SK-N-SH (cell line): ENCODE measurements at regions not wholly inside any gene's neighbourhood (a gene's known extent, or its start where the extent isn't known, plus 50 kb on each side); places are given as distances from the start of the nearest gene placed in this dataset.

Experiments
- CTCF ChIA-PET: fragments of 300-600, 350-600 bp; formaldehyde crosslinking; extraction: SDS; loops from one replicate; lab custom pipeline; 2021; lab: Yijun Ruan, JAX
- POLR2A ChIA-PET: fragments of 350-600 bp; sonication (Branson Sonifier 250); formaldehyde crosslinking; extraction: SDS; loops from one replicate; lab custom pipeline; 2020; ENCODE audit warnings: antibody characterized with exemption, inconsistent platforms; lab: Yijun Ruan, JAX
- DNase-seq: peaks from one replicate; pipeline ENCODE4 v3.0.0; 2012
- H2AFZ ChIP-seq: fragments of 200-600 bp; sonication (generic); 2 replicates; pipeline ENCODE4 v1.8.1; 2016; ENCODE audit warnings: antibody characterized with exemption, mild to moderate bottlenecking, low read depth
- H3F3A ChIP-seq: fragments of 200-600 bp; sonication (generic); replicated peaks from 2 replicates; pipeline ENCODE3; 2016; ENCODE audit warnings: antibody characterized with exemption, mild to moderate bottlenecking; ENCODE audit not compliant: insufficient read depth
- H3K27ac ChIP-seq, 2 experiments: fragments of 200-500 bp in 1 of 2; fragments of 200-600 bp in 1 of 2; sonication (Bioruptor generic) in 1 of 2; sonication (generic), shearing (Covaris generic) in 1 of 2; 2 replicates each; pipeline versions ENCODE4 v1.5.1 to v1.6.1; 2014 to 2016; ENCODE audit warnings: low read depth in 2 of 2, inconsistent platforms in 1 of 2, low read length in 1 of 2, mild to moderate bottlenecking in 1 of 2, mixed read lengths in 1 of 2
- H3K27me3 ChIP-seq: fragments of 200-600 bp; sonication (generic), shearing (Covaris generic); 2 replicates; pipeline ENCODE4 v1.6.1; 2016; ENCODE audit warnings: mixed run types; ENCODE audit not compliant: insufficient read depth
- H3K36me3 ChIP-seq, 2 experiments: fragments of 200-500 bp in 1 of 2; fragments of 200-600 bp in 1 of 2; sonication (Bioruptor generic) in 1 of 2; sonication (generic) in 1 of 2; replicated peaks in 1 of 2; 2 replicates each; pipeline versions ENCODE3 to v1.5.1; 2014 to 2016; ENCODE audit warnings: low read length in 1 of 2, mild to moderate bottlenecking in 1 of 2; ENCODE audit not compliant: insufficient read depth in 2 of 2, control insufficient read depth in 1 of 2
- H3K4me1 ChIP-seq, 2 experiments: fragments of 200-500 bp in 1 of 2; fragments of 200-600 bp in 1 of 2; sonication (Bioruptor generic) in 1 of 2; sonication (generic), shearing (Covaris generic) in 1 of 2; 2 replicates each; pipeline versions ENCODE4 v1.5.1 to v1.6.1; 2014 to 2016; ENCODE audit warnings: low read depth in 1 of 2, low read length in 1 of 2, mixed run types in 1 of 2; ENCODE audit not compliant: insufficient read depth in 2 of 2, control insufficient read depth in 1 of 2
- H3K4me2 ChIP-seq: fragments of 200-600 bp; sonication (generic), shearing (Covaris generic); 2 replicates; pipeline ENCODE4 v1.6.1; 2017; ENCODE audit warnings: mixed run types
- H3K4me3 ChIP-seq, 2 experiments: fragments of 200-500 bp in 1 of 2; fragments of 200-600 bp in 1 of 2; sonication (Bioruptor generic) in 1 of 2; sonication (generic), shearing (Covaris generic) in 1 of 2; 2 replicates each; pipeline versions ENCODE4 v1.5.1 to v1.8.1; 2014 to 2016; ENCODE audit warnings: low read depth in 2 of 2, inconsistent platforms in 1 of 2, low read length in 1 of 2, mild to moderate bottlenecking in 1 of 2, mixed read lengths in 1 of 2, moderate library complexity in 1 of 2
- H3K79me2 ChIP-seq: fragments of 200-600 bp; sonication (generic); 2 replicates; pipeline ENCODE4 v1.8.1; 2017; ENCODE audit warnings: mild to moderate bottlenecking; ENCODE audit not compliant: insufficient read depth
- H3K9ac ChIP-seq: fragments of 200-600 bp; sonication (generic); 2 replicates; pipeline ENCODE4 v1.6.1; 2017; ENCODE audit warnings: mixed run types
- H3K9me2 ChIP-seq: fragments of 200-600 bp; sonication (generic); 2 replicates; pipeline ENCODE4 v1.6.1; 2017; ENCODE audit warnings: mixed run types
- H3K9me3 ChIP-seq: fragments of 200-600 bp; sonication (generic); 2 replicates; pipeline ENCODE4 v1.6.1; 2017; ENCODE audit warnings: mixed run types, mild to moderate bottlenecking, moderate library complexity
- H4K20me1 ChIP-seq: fragments of 200-600 bp; sonication (generic); 2 replicates; pipeline ENCODE4 v1.6.1; 2017; ENCODE audit warnings: mild to moderate bottlenecking, mixed run types; ENCODE audit not compliant: insufficient read depth
- CHD2 ChIP-seq: fragments of 150-350 bp; IDR thresholded peaks from 2 replicates; pipeline ENCODE4 v1.6.1; 2018; ENCODE audit warnings: low read length; ENCODE audit not compliant: partially characterized antibody
- EP300 ChIP-seq, 2 experiments: IDR thresholded peaks; 2 replicates each; pipeline versions ENCODE4 v1.4.0 to v1.6.1; 2012; ENCODE audit warnings: borderline replicate concordance in 1 of 2, low read depth in 1 of 2, low read length in 1 of 2
- FOSL2 ChIP-seq: IDR thresholded peaks from 2 replicates; pipeline ENCODE4 v1.4.0; 2012; ENCODE audit warnings: low read depth, mild to moderate bottlenecking, moderate library complexity, borderline replicate concordance
- GABPA ChIP-seq: IDR thresholded peaks from 2 replicates; pipeline ENCODE4 v1.4.0; 2012; ENCODE audit warnings: low read depth, mild to moderate bottlenecking
- GATA2 ChIP-seq: sonication (generic); formaldehyde crosslinking; IDR thresholded peaks from 2 replicates; pipeline ENCODE4 v1.5.0; 2020; ENCODE audit warnings: mild to moderate bottlenecking, missing genetic modification reagents
- IRF3 ChIP-seq: fragments of 150-350 bp; IDR thresholded peaks from 2 replicates; pipeline ENCODE4 v1.6.1; 2016; ENCODE audit warnings: mild to moderate bottlenecking, low read depth, low read length
- JUND ChIP-seq: IDR thresholded peaks from 2 replicates; pipeline ENCODE4 v1.4.0; 2012
- MAX ChIP-seq: IDR thresholded peaks from 2 replicates; pipeline ENCODE4 v1.4.0; 2012; ENCODE audit warnings: low read depth
- MXI1 ChIP-seq: IDR thresholded peaks from 2 replicates; pipeline ENCODE4 v1.6.1; 2012; ENCODE audit warnings: mild to moderate bottlenecking, low read depth, low read length, improper control_type of control experiment
- NFIC ChIP-seq: IDR thresholded peaks from 2 replicates; pipeline ENCODE4 v1.4.0; 2012; ENCODE audit warnings: borderline replicate concordance
- PBX3 ChIP-seq: IDR thresholded peaks from 2 replicates; pipeline ENCODE4; 2012
- RAD21 ChIP-seq: IDR thresholded peaks from 2 replicates; pipeline ENCODE4 v1.6.1; 2012; ENCODE audit warnings: mild to moderate bottlenecking, low read length
- RFX5 ChIP-seq: IDR thresholded peaks from 2 replicates; pipeline ENCODE4 v1.6.1; 2012; ENCODE audit warnings: mild to moderate bottlenecking, improper control_type of control experiment, low read length
- RXRA ChIP-seq: IDR thresholded peaks from 2 replicates; pipeline ENCODE4 v1.4.0; 2012; ENCODE audit warnings: low read depth, mild to moderate bottlenecking, borderline replicate concordance
- TCF12 ChIP-seq: IDR thresholded peaks from 2 replicates; pipeline ENCODE4 v1.4.0; 2012
- TEAD4 ChIP-seq: IDR thresholded peaks from 2 replicates; pipeline ENCODE4 v1.4.0; 2012; ENCODE audit warnings: mild to moderate bottlenecking, borderline replicate concordance; ENCODE audit not compliant: insufficient read depth
- ZBTB33 ChIP-seq: IDR thresholded peaks from 2 replicates; pipeline ENCODE4 v1.4.0; 2012; ENCODE audit warnings: low read depth, borderline replicate concordance
- WGBS: methylation state at CpG from one replicate; pipeline ENCODE4 v1.1.6; 2017; ENCODE audit warnings: low lambda C conversion rate; 5-methylcytosine and 5-hydroxymethylcytosine counted together

- Histone ChIP-seq H3K4me2 (no peak overlapping the region), H3F3A (no peaks in the 10 kb centered on the region), H4K20me1 (no peaks in the 10 kb centered on the region), H3K27me3 (no peaks in the 10 kb centered on the region; the same call in 1 of the 2 replicates), H3K4me3 (no peak overlapping the region), H2AFZ (no peak overlapping the region), H3K27ac (no peak overlapping the region), H3K9ac (no peak overlapping the region), H3K36me3 (no peaks in the 10 kb centered on the region)
- CTCF ChIA-PET, result interaction anchor here (0.7 kb wide), 1 partner anchor 471 kb away, joined by 3 read pairs; no protein-coding TSS in a partner anchor
- DNase-seq, result no peak
- TF ChIP-seq TCF12, result no peak
- no peak for TF ChIP-seq PBX3
- TF ChIP-seq FOSL2, result no peak
- no peak for TF ChIP-seq NFIC
- no peak for TF ChIP-seq TEAD4
- no peak for TF ChIP-seq RXRA
- no peak for TF ChIP-seq CHD2
- TF ChIP-seq, all 33 proteins: peak for 0
- Histone ChIP-seq H3K9me3 (no peaks in the 10 kb centered on the region), H3K9me2 (no peaks in the 10 kb centered on the region), H3K4me1 (no peaks in the 10 kb centered on the region), H3K79me2 (no peaks in the 10 kb centered on the region)
- POLR2A ChIA-PET, result no interaction called here
- 36% methylated on average over 1 of the region's 1 CpG for WGBS
Measured at GRCh38 chr18:73414069-73414468, 546.3 kb upstream of the NETO1 start.

GRCh38 chr18:73409242-73409641 lies 541.5 kb upstream of the NETO1 start:
- 18% methylated on average over 4 of the region's 4 CpGs for WGBS
- no peaks in the 10 kb centered on the region for H3K79me2 ChIP-seq
- no peaks in the 10 kb centered on the region for H3K27me3 ChIP-seq
- DNase-seq, result no peak
- H3K4me1 ChIP-seq, result no peaks in the 10 kb centered on the region
- no peaks in the 10 kb centered on the region for H4K20me1 ChIP-seq
- H3K27ac ChIP-seq, result no peak overlapping the region
- TF ChIP-seq JUND (no peak), TEAD4 (no peak), EP300 (IDR thresholded peaks at IDR 0.05; ENCODE audit: borderline replicate concordance in 1 of 2, low read depth in 1 of 2, low read length in 1 of 2) (no peak), GATA2 (no peak), MXI1 (no peak), IRF3 (no peak), MAX (no peak), RAD21 (no peak), TCF12 (no peak), RFX5 (no peak), ZBTB33 (no peak), GABPA (no peak)
- TF ChIP-seq, all 33 proteins: peak for 0
- H3K9me3 ChIP-seq, result no peaks in the 10 kb centered on the region
- no peak overlapping the region for H3K4me2 ChIP-seq
- no peak overlapping the region for H2AFZ ChIP-seq
- H3K36me3 ChIP-seq, result no peaks in the 10 kb centered on the region
- ChIA-PET POLR2A (no interaction called here), CTCF (no interaction called here)
- no peak overlapping the region for H3K9ac ChIP-seq
- no peaks in the 10 kb centered on the region for H3K9me2 ChIP-seq
- no peaks in the 10 kb centered on the region for H3F3A ChIP-seq
- H3K4me3 ChIP-seq, result no peak overlapping the region
